Uterus (tissue), 2 donors: ENCODE measurements at regions not wholly inside any gene's neighbourhood (a gene's known extent, or its start where the extent isn't known, plus 50 kb on each side); places are given as distances from the start of the nearest gene placed in this dataset.

Source experiments
- CTCF ChIP-seq, 4 experiments: fragments of 200-600 bp in 2 of 4; fragments of 450-650 bp in 2 of 4; sonication (generic) in 2 of 4; IDR thresholded peaks; one replicate each; pipeline ENCODE4 v1.5.1; 2016 to 2019; ENCODE audit warnings: antibody characterized with exemption in 4 of 4, mild to moderate bottlenecking in 2 of 4, moderate library complexity in 1 of 4
- POLR2A ChIP-seq, 2 donors: fragments of 450-650 bp; IDR thresholded peaks; one replicate each; pipeline ENCODE4 v1.6.1; 2016; ENCODE audit warnings: antibody characterized with exemption in 2 of 2, mild to moderate bottlenecking in 1 of 2, moderate library complexity in 1 of 2

GRCh38 chr7:26553128-26553527 lies 261.5 kb downstream of the SNX10 start:
- TF ChIP-seq CTCF (IDR thresholded peaks at IDR 0.05) (no peak), POLR2A (IDR thresholded peaks at IDR 0.05) (no peak)
